GM19035 (cell line): ENCODE measurements at regions not wholly inside any gene's neighbourhood (a gene's known extent, or its start where the extent isn't known, plus 50 kb on each side); places are given as distances from the start of the nearest gene placed in this dataset.

Experiments
- ATAC-seq: cut with Tn5 transposase; IDR thresholded peaks from one replicate; pipeline ENCODE4 v1.9.1; 2021; ENCODE audit not compliant: unreplicated experiment

GRCh38 chr11:30089921-30090320 lies 73.1 kb upstream of the KCNA4 start:
- ATAC-seq, result no peak

- ATAC-seq, result no peak
Measured at GRCh38 chr11:30091246-30091645, 74.4 kb upstream of the KCNA4 start.

- no peak for ATAC-seq
Measured at GRCh38 chr11:30091737-30092136, 74.9 kb upstream of the KCNA4 start.

- ATAC-seq, result no peak
Measured at GRCh38 chr11:30092518-30092917, 75.7 kb upstream of the KCNA4 start.

GRCh38 chr11:30100495-30100894 lies 83.7 kb upstream of the KCNA4 start:
- ATAC-seq, result no peak

- ATAC-seq, result no peak
Measured at GRCh38 chr11:30106222-30107181, 89.7 kb upstream of the KCNA4 start.

- ATAC-seq, result no peak
Measured at GRCh38 chr11:30107899-30108298, 91.1 kb upstream of the KCNA4 start.

GRCh38 chr11:30109774-30110173 lies 92.9 kb upstream of the KCNA4 start:
- ATAC-seq, result no peak

GRCh38 chr11:30110691-30111090 lies 93.9 kb upstream of the KCNA4 start:
- ATAC-seq, result no peak

GRCh38 chr11:30111786-30112185 lies 95.0 kb upstream of the KCNA4 start:
- no peak for ATAC-seq

GRCh38 chr11:30113326-30113898 lies 96.6 kb upstream of the KCNA4 start:
- ATAC-seq, result no peak

- no peak for ATAC-seq
Measured at GRCh38 chr11:30116512-30116911, 99.7 kb upstream of the KCNA4 start.

- no peak for ATAC-seq
Measured at GRCh38 chr11:30120045-30120589, 103.3 kb upstream of the KCNA4 start.

- no peak for ATAC-seq
Measured at GRCh38 chr11:30125456-30125855, 105.4 kb upstream of the FSHB start.

GRCh38 chr11:30128269-30128932 lies 102.4 kb upstream of the FSHB start:
- no peak for ATAC-seq

GRCh38 chr11:30131535-30131934 lies 99.3 kb upstream of the FSHB start:
- ATAC-seq, result peak; percentile 75

- ATAC-seq, result no peak
Measured at GRCh38 chr11:30133281-30133680, 97.5 kb upstream of the FSHB start.

GRCh38 chr11:30143098-30143705 lies 87.6 kb upstream of the FSHB start:
- peak; percentile 78 for ATAC-seq

GRCh38 chr11:30147293-30147692 lies 83.5 kb upstream of the FSHB start:
- no peak for ATAC-seq

- ATAC-seq, result no peak
Measured at GRCh38 chr11:30149998-30150397, 80.8 kb upstream of the FSHB start.

- no peak for ATAC-seq
Measured at GRCh38 chr11:30150425-30150824, 80.4 kb upstream of the FSHB start.
